Lower leg skin (tissue), 4 donors: ENCODE measurements at regions not wholly inside any gene's neighbourhood (a gene's known extent, or its start where the extent isn't known, plus 50 kb on each side); places are given as distances from the start of the nearest gene placed in this dataset.
A peak's percentile ranks its signal among the peaks of the same experiment; 100 is the strongest.

Experiments used
- DNase-seq, 2 donors: peaks; one replicate each; pipeline ENCODE4 v3.0.0-alpha.2; 2019; ENCODE audit warnings: low spot score in 2 of 2
- H3K4me3 ChIP-seq: fragments of 200-600 bp; sonication (generic); 2 replicates; pipeline ENCODE4 v1.5.1; 2017; ENCODE audit warnings: mild to moderate bottlenecking, low read depth; ENCODE audit not compliant: poor library complexity, severe bottlenecking
- POLR2A ChIP-seq, 2 donors: fragments of 450-650 bp; IDR thresholded peaks; one replicate each; pipeline ENCODE4 v1.6.1; 2016 to 2017; ENCODE audit warnings: antibody characterized with exemption in 2 of 2, mild to moderate bottlenecking in 1 of 2, moderate library complexity in 1 of 2
- WGBS, 2 donors: methylation state at CpG; one replicate each; pipeline ENCODE4 v1.1.5; 2018; 5-methylcytosine and 5-hydroxymethylcytosine counted together
- intact Hi-C: fragments of 100-400 bp; cut with DNase I; formaldehyde crosslinking; loops from one replicate; pipeline ENCODE4 v1.15.0; 2023; ENCODE audit warnings: low total_unique reads
- TF ChIP-seq, protein P1 (sequence below), 3 donors: fragments of 450-650 bp; IDR thresholded peaks; one replicate each; pipeline ENCODE4 v1.5.1; 2016; ENCODE audit warnings: antibody characterized with exemption in 3 of 3, mild to moderate bottlenecking in 3 of 3, moderate library complexity in 2 of 3

DNA sequence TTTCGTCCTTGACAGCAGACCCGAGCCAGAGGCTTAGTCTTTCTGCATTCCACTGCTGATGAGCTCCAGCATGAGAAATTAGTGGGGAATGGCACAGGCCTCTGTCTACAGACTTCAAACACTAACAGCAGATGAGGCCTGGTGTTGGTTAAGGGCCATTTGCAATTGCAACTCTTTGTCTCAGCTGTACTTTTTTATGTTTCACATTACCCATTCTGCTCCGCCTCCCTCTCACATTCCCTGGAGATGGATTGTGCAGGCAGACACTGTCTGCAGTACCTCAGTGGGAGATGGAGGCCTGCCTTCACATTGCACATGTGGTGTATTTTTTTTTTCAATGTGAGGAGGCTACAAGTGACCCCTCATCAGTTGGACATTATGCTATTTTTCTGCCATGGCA lies 370.2 kb downstream of the DUSP10 start:
- DNase-seq: no peak
- WGBS, 2 donors: 67 to 73% methylated on average over 3 of the region's 3 CpGs

DNA sequence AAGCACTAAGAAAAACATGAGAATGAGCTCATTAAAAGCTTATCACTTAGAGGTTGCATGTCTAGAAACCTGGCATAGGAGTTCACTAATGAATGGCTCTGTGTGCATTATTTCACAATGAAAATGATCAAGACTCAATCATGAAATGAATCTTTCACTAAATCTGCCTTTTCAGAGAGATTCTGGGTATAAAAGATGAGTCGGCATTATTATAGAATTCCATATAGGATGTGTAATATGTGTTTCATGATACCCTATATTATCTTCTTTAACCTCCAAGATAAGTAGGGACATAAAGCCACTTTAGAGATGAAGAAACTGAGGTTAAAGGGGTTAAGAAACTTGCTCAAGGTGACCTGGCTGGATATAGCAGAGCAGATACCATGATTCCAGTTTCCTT lies 368.1 kb downstream of the DUSP10 start:
- TF ChIP-seq POLR2A (IDR thresholded peaks at IDR 0.05): no peak
- TF ChIP-seq, protein P1, sequence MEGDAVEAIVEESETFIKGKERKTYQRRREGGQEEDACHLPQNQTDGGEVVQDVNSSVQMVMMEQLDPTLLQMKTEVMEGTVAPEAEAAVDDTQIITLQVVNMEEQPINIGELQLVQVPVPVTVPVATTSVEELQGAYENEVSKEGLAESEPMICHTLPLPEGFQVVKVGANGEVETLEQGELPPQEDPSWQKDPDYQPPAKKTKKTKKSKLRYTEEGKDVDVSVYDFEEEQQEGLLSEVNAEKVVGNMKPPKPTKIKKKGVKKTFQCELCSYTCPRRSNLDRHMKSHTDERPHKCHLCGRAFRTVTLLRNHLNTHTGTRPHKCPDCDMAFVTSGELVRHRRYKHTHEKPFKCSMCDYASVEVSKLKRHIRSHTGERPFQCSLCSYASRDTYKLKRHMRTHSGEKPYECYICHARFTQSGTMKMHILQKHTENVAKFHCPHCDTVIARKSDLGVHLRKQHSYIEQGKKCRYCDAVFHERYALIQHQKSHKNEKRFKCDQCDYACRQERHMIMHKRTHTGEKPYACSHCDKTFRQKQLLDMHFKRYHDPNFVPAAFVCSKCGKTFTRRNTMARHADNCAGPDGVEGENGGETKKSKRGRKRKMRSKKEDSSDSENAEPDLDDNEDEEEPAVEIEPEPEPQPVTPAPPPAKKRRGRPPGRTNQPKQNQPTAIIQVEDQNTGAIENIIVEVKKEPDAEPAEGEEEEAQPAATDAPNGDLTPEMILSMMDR (IDR thresholded peaks at IDR 0.05): no peak
- intact Hi-C loops: no loop called here
- WGBS, 2 donors: 96 to 98% methylated on average over 1 of the region's 1 CpG
- H3K4me3 ChIP-seq: no peak overlapping the region
- DNase-seq: no peak

More for the DNA sequence above, 370.2 kb downstream of the DUSP10 start:
- intact Hi-C loops: no loop called here
- no peak overlapping the region for H3K4me3 ChIP-seq
- no peak for TF ChIP-seq POLR2A (IDR thresholded peaks at IDR 0.05)
- TF ChIP-seq, protein P1 (IDR thresholded peaks at IDR 0.05): no peak

DNA sequence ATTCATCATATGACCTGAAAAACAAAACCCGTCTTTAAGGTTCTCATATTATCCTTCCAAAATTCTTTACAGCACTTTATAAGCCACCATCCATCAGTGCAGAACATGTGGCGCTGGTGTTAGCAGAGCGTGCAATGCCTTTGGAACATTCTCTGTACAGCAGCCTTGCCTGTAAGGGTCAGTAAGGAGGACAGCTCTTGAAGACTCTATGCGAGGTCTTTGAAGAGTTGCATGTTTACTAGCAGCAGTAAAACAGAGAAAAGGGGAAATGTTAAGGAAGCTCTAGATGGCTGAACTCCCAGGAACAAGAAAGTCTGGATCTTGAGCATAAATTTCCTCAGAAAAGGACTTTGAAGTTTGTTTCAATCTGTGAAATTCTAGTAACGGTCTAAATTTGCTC lies 365.6 kb downstream of the DUSP10 start:
- DNase-seq: no peak
- TF ChIP-seq, protein P1 (IDR thresholded peaks at IDR 0.05): no peak
- no peak for TF ChIP-seq POLR2A (IDR thresholded peaks at IDR 0.05)
- intact Hi-C loops: no loop called here
- 62 to 70% methylated on average over 5 of the region's 5 CpGs for WGBS, 2 donors
- no peak overlapping the region for H3K4me3 ChIP-seq

DNA sequence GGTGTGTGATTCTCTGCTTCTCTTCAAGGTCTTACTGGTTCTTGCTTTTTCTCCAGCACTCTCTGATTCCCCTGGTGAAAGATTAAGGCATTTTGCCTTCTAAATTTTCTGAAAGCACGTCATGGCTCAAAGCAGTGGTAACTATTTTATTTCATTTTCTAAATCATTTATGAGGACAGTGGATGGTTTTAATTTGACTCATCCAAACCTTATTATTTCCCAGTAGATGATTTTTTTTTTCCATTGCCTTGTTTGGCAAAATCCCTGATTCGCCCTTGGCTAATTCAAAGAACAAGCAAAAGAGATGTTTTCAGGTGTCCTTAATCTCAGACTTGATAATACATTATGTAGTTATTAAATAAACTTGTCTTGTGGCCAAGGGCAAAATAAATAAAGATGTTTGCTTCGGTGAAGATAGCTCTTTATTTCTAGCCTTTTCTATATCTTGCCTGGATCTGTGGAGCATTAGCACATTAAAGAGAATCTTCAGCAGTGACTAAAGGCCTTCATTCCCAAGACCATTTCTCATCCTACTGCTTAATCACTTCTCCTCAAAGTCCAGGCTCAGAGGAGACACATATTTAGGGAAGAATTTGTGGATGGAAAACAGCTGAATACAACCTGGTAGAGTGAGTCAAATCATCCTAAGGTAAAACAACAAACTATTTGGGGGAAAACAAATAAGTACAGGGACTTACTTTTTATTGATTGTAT lies 359.8 kb downstream of the DUSP10 start:
- no peak for TF ChIP-seq POLR2A (IDR thresholded peaks at IDR 0.05)
- TF ChIP-seq, protein P1 (IDR thresholded peaks at IDR 0.05): no peak
- no peak for DNase-seq
- whole genome bisulfite sequencing, 2 donors: 45 to 46% methylated on average over 3 of the region's 3 CpGs
- intact Hi-C loops: no loop called here
- no peak overlapping the region for H3K4me3 ChIP-seq

DNA sequence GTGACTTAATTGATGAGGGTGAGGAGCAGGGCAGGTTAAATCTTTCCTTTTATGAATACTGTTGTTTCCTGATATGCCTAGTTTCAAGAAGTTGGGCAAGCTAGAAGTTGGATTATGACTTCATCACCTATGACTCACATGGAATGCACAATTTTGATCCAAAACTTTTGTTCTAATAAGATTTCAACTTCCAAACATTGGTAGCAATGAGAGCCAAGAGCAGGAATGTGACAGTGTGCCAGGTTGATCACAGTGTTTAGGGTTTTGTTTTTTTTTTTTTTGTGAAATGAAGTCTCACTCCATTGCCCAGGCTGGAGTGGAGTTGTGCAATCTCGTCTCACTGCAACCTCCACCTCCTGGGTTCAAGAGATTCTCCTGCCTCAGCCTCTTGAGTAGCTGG lies 349.4 kb downstream of the DUSP10 start:
- intact Hi-C loops: no loop called here

More for the DNA sequence above, 349.4 kb downstream of the DUSP10 start:
- no peak overlapping the region for H3K4me3 ChIP-seq
- 30 to 36% methylated on average over 1 of the region's 1 CpG for WGBS, 2 donors
- peak; percentile 72 to 87 for DNase-seq
- TF ChIP-seq, protein P1 (IDR thresholded peaks at IDR 0.05): no peak
- no peak for TF ChIP-seq POLR2A (IDR thresholded peaks at IDR 0.05)
